Spleen (tissue), 11 donors: ENCODE measurements at regions not wholly inside any gene's neighbourhood (a gene's known extent, or its start where the extent isn't known, plus 50 kb on each side); places are given as distances from the start of the nearest gene placed in this dataset.
A peak's percentile ranks its signal among the peaks of the same experiment; 100 is the strongest.

Experiments used
- DNase-seq: peaks from one replicate; pipeline ENCODE4 v3.0.0-alpha.2; 2020
- H3K27ac ChIP-seq, 8 donors: fragments of 200-600 bp; sonication (generic) in 7 of 8; 1 replicate in 4 of 8; 2 replicates in 4 of 8; pipeline versions ENCODE4 v1.5.0 to v1.8.0; 2016 to 2021; ENCODE audit warnings: inconsistent platforms in 4 of 8, mild to moderate bottlenecking in 4 of 8, moderate library complexity in 1 of 8
- H3K27me3 ChIP-seq, 7 donors: fragments of 200-600 bp; sonication (generic) in 6 of 7; replicated peaks in 1 of 7; 1 replicate in 4 of 7; 2 replicates in 3 of 7; pipeline versions ENCODE4 v1.5.0 to v1.8.0; 2016 to 2021; ENCODE audit warnings: inconsistent platforms in 3 of 7, mild to moderate bottlenecking in 1 of 7
- H3K36me3 ChIP-seq, 6 donors: fragments of 200-600 bp; sonication (generic) in 5 of 6; 1 replicate in 4 of 6; 2 replicates in 2 of 6; pipeline versions ENCODE4 v1.5.0 to v1.8.0; 2016 to 2021; ENCODE audit warnings: inconsistent platforms in 2 of 6
- H3K4me1 ChIP-seq, 6 donors: fragments of 200-600 bp; sonication (generic) in 5 of 6; 1 replicate in 3 of 6; 2 replicates in 3 of 6; pipeline versions ENCODE4 v1.5.0 to v1.8.0; 2016 to 2021; ENCODE audit warnings: inconsistent platforms in 3 of 6
- H3K4me3 ChIP-seq, 8 donors: fragments of 200-600 bp; sonication (generic) in 7 of 8; 1 replicate in 4 of 8; 2 replicates in 4 of 8; pipeline versions ENCODE4 v1.5.0 to v1.8.0; 2016 to 2021; ENCODE audit warnings: inconsistent platforms in 4 of 8, mild to moderate bottlenecking in 4 of 8, moderate library complexity in 2 of 8
- H3K9me3 ChIP-seq, 8 donors: fragments of 200-600 bp; sonication (generic) in 7 of 8; 1 replicate in 4 of 8; 2 replicates in 4 of 8; pipeline versions ENCODE4 v1.5.0 to v1.8.0; 2016 to 2021; ENCODE audit warnings: inconsistent platforms in 4 of 8
- CTCF ChIP-seq, 11 experiments: fragments of 200-600 bp in 7 of 11; fragments of 450-650 bp in 4 of 11; sonication (generic) in 4 of 11; IDR thresholded peaks in 8 of 11; conservative IDR thresholded peaks in 3 of 11; 1 replicate in 7 of 11; 2 replicates in 4 of 11; pipeline versions ENCODE4 v1.4.0 to v1.8.0; 2016 to 2021; ENCODE audit warnings: antibody characterized with exemption in 11 of 11, inconsistent platforms in 4 of 11, mild to moderate bottlenecking in 1 of 11
- POLR2A ChIP-seq, 3 donors: fragments of 450-650 bp; IDR thresholded peaks; one replicate each; pipeline ENCODE4 v1.5.1; 2017; ENCODE audit warnings: antibody characterized with exemption in 3 of 3, mild to moderate bottlenecking in 1 of 3
- POLR2AphosphoS5 ChIP-seq, 3 donors: sonication (generic); formaldehyde crosslinking; IDR thresholded peaks; one replicate each; pipeline ENCODE4 v1.5.1; 2017; ENCODE audit warnings: antibody characterized with exemption in 3 of 3
- WGBS, 5 donors: extraction: QIAGEN DNeasy Blood & Tissue Kit in 3 of 5; methylation state at CpG; one replicate each; pipeline versions ENCODE4 v1.1.5 to v1.1.7; 2013 to 2018; 5-methylcytosine and 5-hydroxymethylcytosine counted together
- intact Hi-C: fragments of 100-400 bp; cut with DNase I; formaldehyde crosslinking; loops from one replicate; pipeline ENCODE4 v1.15.0; 2023; ENCODE audit warnings: low total_unique reads
- donor health status: healthy with polysubstance abuse.
- donor health status: DM: no; HTN: no; CAD: no; lungs with moderate emphysema.
- donor health status: DM: no; HTN: no; CAD: no.
- donor health status: Bipolar disorder and iron deficiency.
- donor health status: healthy.
- donor health status: DM: no; HTN: no; CAD: no.
- donor health status: DM: yes; HTN: yes; CAD: no.

GRCh38 chr22:27419473-27419872 is 382.1 kb downstream of the MN1 start:
- H3K4me1 ChIP-seq = no peaks in the 10 kb centered on the region
- intact Hi-C loops = no loop called here
- H3K27ac ChIP-seq = no peak overlapping the region
- WGBS, 5 donors = 67 to 82% (median 75%) methylated on average over 7 of the region's 7 CpGs
- H3K36me3 ChIP-seq = no peaks in the 10 kb centered on the region
- H3K9me3 ChIP-seq = no peaks in the 10 kb centered on the region
- no peak overlapping the region for H3K4me3 ChIP-seq
- TF ChIP-seq POLR2AphosphoS5 (IDR thresholded peaks at IDR 0.05) (no peak), POLR2A (IDR thresholded peaks at IDR 0.05) (no peak), CTCF (IDR thresholded peaks at IDR 0.05 in 8 of 11, conservative IDR thresholded peaks at IDR 0.05 in 3 of 11) (no peak)
- no peak for DNase-seq
- H3K27me3 ChIP-seq = peaks cover 0 to 55% (median 0%) of the 10 kb centered on the region in 7 donors

- no peaks in the 10 kb centered on the region for H3K36me3 ChIP-seq
- TF ChIP-seq POLR2AphosphoS5 (IDR thresholded peaks at IDR 0.05) (no peak), CTCF (IDR thresholded peaks at IDR 0.05 in 8 of 11, conservative IDR thresholded peaks at IDR 0.05 in 3 of 11) (no peak), POLR2A (IDR thresholded peaks at IDR 0.05) (no peak)
- H3K9me3 ChIP-seq = no peaks in the 10 kb centered on the region
- intact Hi-C loops = no loop called here
- no peak overlapping the region for H3K27ac ChIP-seq
- H3K27me3 ChIP-seq = peaks cover 0 to 46% (median 0%) of the 10 kb centered on the region in 7 donors
- peak; percentile 29 for DNase-seq
- H3K4me3 ChIP-seq = no peak overlapping the region
- H3K4me1 ChIP-seq = no peaks in the 10 kb centered on the region
- 70 to 81% (median 77%) methylated on average over 6 of the region's 6 CpGs for WGBS, 5 donors
These were observed 381.2 kb downstream of the MN1 start for GRCh38 chr22:27420195-27420816.

- Histone ChIP-seq H3K9me3 (no peaks in the 10 kb centered on the region), H3K4me1 (no peaks in the 10 kb centered on the region), H3K36me3 (no peaks in the 10 kb centered on the region), H3K27ac (no peak overlapping the region), H3K27me3 (peaks cover 0 to 43% (median 0%) of the 10 kb centered on the region in 7 donors), H3K4me3 (no peak overlapping the region)
- intact Hi-C loops = no loop called here
- peak; percentile 24 for DNase-seq
- 11 to 26% (median 15%) methylated on average over 23 to 27 of the region's 27 CpGs for WGBS, 5 donors
- TF ChIP-seq POLR2AphosphoS5 (IDR thresholded peaks at IDR 0.05) (no peak), CTCF (IDR thresholded peaks at IDR 0.05 in 8 of 11, conservative IDR thresholded peaks at IDR 0.05 in 3 of 11) (no peak), POLR2A (IDR thresholded peaks at IDR 0.05) (no peak)
These were observed 380.7 kb downstream of the MN1 start for GRCh38 chr22:27420817-27421361.

GRCh38 chr22:27422442-27422841 is 379.1 kb downstream of the MN1 start:
- Histone ChIP-seq H3K4me1 (no peaks in the 10 kb centered on the region), H3K9me3 (peaks cover 0 to 6% (median 0%) of the 10 kb centered on the region in 8 donors), H3K27me3 (peaks cover 0 to 29% (median 0%) of the 10 kb centered on the region in 7 donors), H3K4me3 (no peak overlapping the region), H3K27ac (no peak overlapping the region), H3K36me3 (no peaks in the 10 kb centered on the region)
- no peak for DNase-seq
- intact Hi-C loops = no loop called here
- TF ChIP-seq POLR2A (IDR thresholded peaks at IDR 0.05) (no peak), CTCF (IDR thresholded peaks at IDR 0.05 in 8 of 11, conservative IDR thresholded peaks at IDR 0.05 in 3 of 11) (no peak), POLR2AphosphoS5 (IDR thresholded peaks at IDR 0.05) (no peak)
